H1 (cell line): ENCODE measurements at regions not wholly inside any gene's neighbourhood (a gene's known extent, or its start where the extent isn't known, plus 50 kb on each side); places are given as distances from the start of the nearest gene placed in this dataset.
"Not testable (repeated sequence)": the region's sequence is repeated elsewhere in the genome, so short reads cannot be mapped to it uniquely, and the experiment has no call there.

Experiments used
- CTCF ChIA-PET: fragments of 300-600 bp; sonication (Branson Sonifier 250); formaldehyde crosslinking; loops from one replicate; lab custom pipeline; 2021; ENCODE audit not compliant: partially characterized antibody; lab: Charles Lee
- POLR2A ChIA-PET: fragments of 300-600 bp; sonication (Branson Sonifier 250); formaldehyde crosslinking; loops from one replicate; lab custom pipeline; 2021; ENCODE audit warnings: inconsistent platforms; ENCODE audit not compliant: partially characterized antibody; lab: Charles Lee
- DNase-seq, 2 experiments: peaks; one replicate each; pipeline versions ENCODE4 v3.0.0 to v3.0.0-alpha.2; 2010 to 2022; ENCODE audit warnings: low spot score in 2 of 2, low read depth in 1 of 2, mixed read lengths in 1 of 2
- FAIRE-seq: peaks from 2 replicates; lab custom pipeline; 2011; peaks lifted over from hg19 to GRCh38; lab: Jason Lieb, UNC
- H2AFZ ChIP-seq: 2 replicates; pipeline ENCODE4 v1.8.1; 2012; ENCODE audit warnings: low read length, inconsistent platforms
- H2AK5ac ChIP-seq: 2 replicates; pipeline ENCODE4 v1.6.1; 2013; ENCODE audit warnings: low read depth, low read length
- H2BK120ac ChIP-seq: replicated peaks from 2 replicates; pipeline ENCODE3; 2013; ENCODE audit warnings: low read depth, low read length, inconsistent platforms
- H2BK12ac ChIP-seq: 2 replicates; pipeline ENCODE4 v1.6.1; 2013; ENCODE audit warnings: low read depth, low read length
- H2BK15ac ChIP-seq: 2 replicates; pipeline ENCODE4 v1.6.1; 2013; ENCODE audit warnings: low read length
- H2BK20ac ChIP-seq: 2 replicates; pipeline ENCODE4 v1.6.1; 2013; ENCODE audit warnings: low read length
- H2BK5ac ChIP-seq: 2 replicates; pipeline ENCODE4 v1.6.1; 2013; ENCODE audit warnings: low read depth, low read length
- H3K14ac ChIP-seq: 2 replicates; pipeline ENCODE4 v1.6.1; 2013; ENCODE audit warnings: inconsistent platforms; ENCODE audit not compliant: insufficient read length
- H3K18ac ChIP-seq: 2 replicates; pipeline ENCODE4 v1.6.1; 2013; ENCODE audit warnings: low read length; ENCODE audit errors: extremely low read depth
- H3K23ac ChIP-seq: 2 replicates; pipeline ENCODE4 v1.6.1; 2013; ENCODE audit warnings: inconsistent platforms; ENCODE audit not compliant: insufficient read length
- H3K23me2 ChIP-seq: 2 replicates; pipeline ENCODE4 v1.6.1; 2013; ENCODE audit warnings: low read depth, low read length
- H3K27ac ChIP-seq: 2 replicates; pipeline ENCODE4 v1.6.1; 2011; ENCODE audit warnings: low read depth, low read length, inconsistent platforms
- H3K27me3 ChIP-seq, 4 experiments: replicated peaks in 1 of 4; 1 replicate in 1 of 4; 2 replicates in 3 of 4; pipeline versions ENCODE4 v1.6.1 to v1.8.1; 2011 to 2013; ENCODE audit warnings: low read length in 3 of 4, mild to moderate bottlenecking in 3 of 4, inconsistent platforms in 2 of 4, mixed read lengths in 2 of 4, moderate library complexity in 1 of 4; ENCODE audit not compliant: control insufficient read depth in 3 of 4, insufficient read depth in 3 of 4; ENCODE audit errors: extremely low read depth in 1 of 4
- H3K36me3 ChIP-seq, 4 experiments: 2 replicates each; pipeline versions ENCODE4 v1.6.1 to v1.8.1; 2011 to 2013; ENCODE audit warnings: mild to moderate bottlenecking in 4 of 4, low read length in 3 of 4, moderate library complexity in 2 of 4, control low read depth in 1 of 4, inconsistent platforms in 1 of 4; ENCODE audit not compliant: insufficient read depth in 4 of 4, control insufficient read depth in 2 of 4
- H3K4ac ChIP-seq: replicated peaks from 2 replicates; pipeline ENCODE3; 2013; ENCODE audit warnings: low read length, low read depth, mixed read lengths, inconsistent platforms; ENCODE audit not compliant: insufficient read length
- H3K4me1 ChIP-seq, 4 experiments: replicated peaks in 1 of 4; 1 replicate in 1 of 4; 2 replicates in 3 of 4; pipeline versions ENCODE4 v1.6.1 to v1.8.1; 2011 to 2013; ENCODE audit warnings: low read length in 3 of 4, inconsistent platforms in 2 of 4, mixed read lengths in 1 of 4; ENCODE audit not compliant: insufficient read depth in 4 of 4, control insufficient read depth in 3 of 4
- H3K4me2 ChIP-seq, 2 experiments: 2 replicates each; pipeline versions ENCODE4 v1.6.1 to v1.8.1; 2011 to 2013; ENCODE audit warnings: low read depth in 2 of 2, low read length in 2 of 2, control low read depth in 1 of 2, inconsistent platforms in 1 of 2, mild to moderate bottlenecking in 1 of 2; ENCODE audit not compliant: insufficient read depth in 1 of 2
- H3K4me3 ChIP-seq, 4 experiments: fragments of 200-600, 300-600 bp in 1 of 4; sonication (generic), shearing (Covaris generic), sonication (Bioruptor Twin) in 1 of 4; 2 replicates each; pipeline versions ENCODE4 v1.5.1 to v1.8.1; 2011 to 2016; ENCODE audit warnings: low read length in 4 of 4, low read depth in 3 of 4, control low read depth in 2 of 4, inconsistent platforms in 2 of 4, mild to moderate bottlenecking in 2 of 4, mixed read lengths in 1 of 4, moderate library complexity in 1 of 4; ENCODE audit not compliant: insufficient read depth in 2 of 4; ENCODE audit errors: extremely low read depth in 1 of 4
- H3K56ac ChIP-seq: replicated peaks from 2 replicates; pipeline ENCODE3; 2013; ENCODE audit warnings: low read depth, mild to moderate bottlenecking, mixed read lengths, low read length, inconsistent platforms; ENCODE audit not compliant: insufficient read length
- H3K79me1 ChIP-seq: 2 replicates; pipeline ENCODE4 v1.6.1; 2013; ENCODE audit warnings: low read depth, low read length, control low read depth
- H3K79me2 ChIP-seq, 2 experiments: 2 replicates each; pipeline versions ENCODE4 v1.6.1 to v1.8.1; 2012 to 2013; ENCODE audit warnings: low read length in 2 of 2, mild to moderate bottlenecking in 2 of 2, inconsistent platforms in 1 of 2; ENCODE audit not compliant: insufficient read depth in 2 of 2, control insufficient read depth in 1 of 2
- H3K9ac ChIP-seq, 4 experiments: replicated peaks in 1 of 4; 1 replicate in 1 of 4; 2 replicates in 3 of 4; pipeline versions ENCODE4 v1.6.1 to v1.8.1; 2011 to 2013; ENCODE audit warnings: low read depth in 3 of 4, low read length in 3 of 4, control low read depth in 2 of 4, mild to moderate bottlenecking in 2 of 4, moderate library complexity in 2 of 4, inconsistent platforms in 1 of 4; ENCODE audit errors: extremely low read depth in 1 of 4
- H3K9me3 ChIP-seq, 2 experiments: 2 replicates each; pipeline versions ENCODE4 v1.6.1 to v1.8.1; 2012 to 2013; ENCODE audit warnings: mild to moderate bottlenecking in 2 of 2, moderate library complexity in 2 of 2, control low read depth in 1 of 2, inconsistent platforms in 1 of 2, low read depth in 1 of 2, low read length in 1 of 2, mixed read lengths in 1 of 2; ENCODE audit not compliant: insufficient read depth in 2 of 2
- H4K20me1 ChIP-seq, 2 experiments: replicated peaks in 1 of 2; 2 replicates each; pipeline versions ENCODE3 to v1.8.1; 2011 to 2013; ENCODE audit warnings: inconsistent platforms in 2 of 2, low read length in 2 of 2, mild to moderate bottlenecking in 1 of 2; ENCODE audit not compliant: insufficient read depth in 2 of 2, control insufficient read depth in 1 of 2
- H4K5ac ChIP-seq: 2 replicates; pipeline ENCODE4 v1.6.1; 2013; ENCODE audit warnings: low read length, low read depth, mixed read lengths, inconsistent platforms; ENCODE audit not compliant: insufficient read length
- H4K8ac ChIP-seq: 2 replicates; pipeline ENCODE4 v1.8.0; 2013; ENCODE audit warnings: mild to moderate bottlenecking, moderate library complexity, low read length, inconsistent platforms; ENCODE audit not compliant: insufficient read depth; ENCODE audit errors: extremely low read depth
- H4K91ac ChIP-seq: replicated peaks from 2 replicates; pipeline ENCODE3; 2013; ENCODE audit warnings: low read length, mixed read lengths, inconsistent platforms; ENCODE audit not compliant: insufficient read length
- WGBS, 2 experiments: shearing (Covaris generic) in 1 of 2; methylation state at CpG; one replicate each; pipeline versions ENCODE4 v1.1.6 to v1.1.7; 2013 to 2015; ENCODE audit warnings: low lambda C conversion rate in 2 of 2, mixed read lengths in 2 of 2, inconsistent platforms in 1 of 2, low coverage in 1 of 2, missing lambda C conversion rate in 1 of 2; ENCODE audit not compliant: insufficient replicate concordance in 2 of 2, insufficient coverage in 1 of 2, insufficient read length in 1 of 2; ENCODE audit errors: extremely low coverage in 1 of 2, missing lambda C conversion rate in 1 of 2; 5-methylcytosine and 5-hydroxymethylcytosine counted together

DNA sequence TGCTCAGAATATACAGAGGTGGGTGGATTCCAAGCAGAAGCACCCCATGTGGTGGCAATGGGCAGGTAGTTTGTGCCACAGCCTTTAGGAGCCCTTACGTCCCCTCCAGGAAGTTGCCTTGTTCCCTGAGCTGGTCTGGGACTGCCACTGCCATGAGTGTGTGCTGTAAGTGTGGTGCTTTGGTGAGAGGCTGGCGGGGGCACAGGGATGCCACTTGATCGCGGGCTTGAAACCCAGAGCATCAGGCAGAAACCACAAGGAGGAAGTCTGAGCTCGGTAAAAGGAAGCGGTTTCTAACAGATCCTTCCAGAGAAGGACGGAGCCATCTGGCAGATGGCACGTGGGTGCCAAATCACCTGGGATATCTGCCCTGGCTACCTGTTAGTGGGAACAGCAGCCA is 221.3 kb downstream of the ZNF479 start:
- H2BK20ac ChIP-seq, H4K20me1 ChIP-seq, H3K4me3 ChIP-seq, H3K9ac ChIP-seq, H4K8ac ChIP-seq, DNase-seq, H3K18ac ChIP-seq, H3K79me2 ChIP-seq, H2BK120ac ChIP-seq, H3K23me2 ChIP-seq, H3K4ac ChIP-seq, CTCF ChIA-PET, H2BK15ac ChIP-seq, H4K91ac ChIP-seq, H3K56ac ChIP-seq, H3K4me2 ChIP-seq, H3K27ac ChIP-seq, H3K4me1 ChIP-seq, H2BK12ac ChIP-seq, FAIRE-seq, H3K14ac ChIP-seq, H2AFZ ChIP-seq, H3K36me3 ChIP-seq, H3K23ac ChIP-seq, H2BK5ac ChIP-seq, H2AK5ac ChIP-seq, POLR2A ChIA-PET, H4K5ac ChIP-seq, H3K27me3 ChIP-seq, H3K79me1 ChIP-seq: not testable (repeated sequence)
- WGBS, 2 experiments, result 60% methylated on average over 2 of the region's 8 CpGs; no CpG with 5 or more reads in 1 of the 2 experiments
- peaks cover 0 to 16% of the 10 kb centered on the region in 2 experiments; a peak in 2 of 4 replicates for H3K9me3 ChIP-seq

DNA sequence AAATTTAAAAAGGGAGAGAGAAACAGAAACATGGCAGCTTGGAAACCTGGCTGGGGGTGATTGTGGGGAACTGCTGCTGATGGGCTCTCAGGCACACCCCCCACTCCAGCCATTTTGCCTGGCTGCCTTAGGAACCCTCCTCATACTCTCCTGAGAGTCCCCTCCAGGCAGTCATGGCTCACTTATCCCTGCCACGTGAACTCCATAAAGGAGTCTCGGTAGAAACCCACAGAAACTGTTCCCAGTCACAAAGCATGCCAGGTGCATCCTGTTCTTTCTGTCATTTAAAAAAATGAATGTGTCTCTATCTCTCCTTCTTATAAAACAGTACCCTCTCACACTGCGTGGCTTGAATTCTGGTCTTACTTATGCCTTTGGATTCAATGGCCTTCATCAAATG is 242.8 kb downstream of the ZNF479 start:
- H3K23ac ChIP-seq, H4K20me1 ChIP-seq, H2BK15ac ChIP-seq, H4K5ac ChIP-seq, H3K4me1 ChIP-seq, POLR2A ChIA-PET, H2BK120ac ChIP-seq, H3K14ac ChIP-seq, H3K79me1 ChIP-seq, DNase-seq, H3K36me3 ChIP-seq, H3K4me2 ChIP-seq, H4K91ac ChIP-seq, H3K27ac ChIP-seq, H2AFZ ChIP-seq, H3K56ac ChIP-seq, H2BK12ac ChIP-seq, H3K9ac ChIP-seq, H3K79me2 ChIP-seq, H3K4me3 ChIP-seq, H2BK5ac ChIP-seq, FAIRE-seq, H3K18ac ChIP-seq, H4K8ac ChIP-seq, H3K23me2 ChIP-seq, CTCF ChIA-PET, H3K27me3 ChIP-seq, H2AK5ac ChIP-seq, H3K4ac ChIP-seq, H2BK20ac ChIP-seq: not testable (repeated sequence)
- WGBS, 2 experiments, result 69% methylated on average over 3 of the region's 3 CpGs; no CpG with 5 or more reads in 1 of the 2 experiments
- H3K9me3 ChIP-seq, result peaks cover 0 to 15% of the 10 kb centered on the region in 2 experiments; a peak in 2 of 4 replicates
